ENCODE measurements at regions not wholly inside any gene's neighbourhood (a gene's known extent, or its start where the extent isn't known, plus 50 kb on each side); places are given as distances from the start of the nearest gene placed in this dataset.
"Not testable (repeated sequence)": the region's sequence is repeated elsewhere in the genome, so short reads cannot be mapped to it uniquely, and the experiment has no call there.

GRCh38 chrX:51148848-51149247 is 183.8 kb upstream of the NUDT10 start:
- DNase-seq (ENCODE audit: low read depth in 2 of 2) = no peak

GRCh38 chrX:51151734-51152133 is 180.9 kb upstream of the NUDT10 start:
- no peak for DNase-seq (ENCODE audit: low read depth in 2 of 2)

- no peak for DNase-seq (ENCODE audit: low read depth in 2 of 2)
Observed at GRCh38 chrX:51155157-51155556, 177.5 kb upstream of the NUDT10 start.

- no peak for DNase-seq (ENCODE audit: low read depth in 2 of 2)
Observed at GRCh38 chrX:51155566-51155965, 177.1 kb upstream of the NUDT10 start.

GRCh38 chrX:51158231-51158630 is 174.4 kb upstream of the NUDT10 start:
- DNase-seq (ENCODE audit: low read depth in 2 of 2) = no peak

GRCh38 chrX:51159378-51159777 is 173.2 kb upstream of the NUDT10 start:
- DNase-seq (ENCODE audit: low read depth in 2 of 2) = not testable (repeated sequence)

GRCh38 chrX:51163730-51164129 is 168.9 kb upstream of the NUDT10 start:
- DNase-seq (ENCODE audit: low read depth in 2 of 2) = no peak

GRCh38 chrX:51178356-51178900 is 154.2 kb upstream of the NUDT10 start:
- not testable (repeated sequence) for DNase-seq (ENCODE audit: low read depth in 2 of 2)

- DNase-seq (ENCODE audit: low read depth in 2 of 2) = not testable (repeated sequence)
Observed at GRCh38 chrX:51179805-51180204, 152.8 kb upstream of the NUDT10 start.

- DNase-seq (ENCODE audit: low read depth in 2 of 2) = no peak
Observed at GRCh38 chrX:51182545-51182944, 150.1 kb upstream of the NUDT10 start.

GRCh38 chrX:51192104-51192503 is 140.5 kb upstream of the NUDT10 start:
- no peak for DNase-seq (ENCODE audit: low read depth in 2 of 2)

GRCh38 chrX:51215266-51215665 is 117.4 kb upstream of the NUDT10 start:
- DNase-seq (ENCODE audit: low read depth in 2 of 2) = no peak

- no peak for DNase-seq (ENCODE audit: low read depth in 2 of 2)
Observed at GRCh38 chrX:51215856-51216255, 116.8 kb upstream of the NUDT10 start.

- DNase-seq (ENCODE audit: low read depth in 2 of 2) = no peak
Observed at GRCh38 chrX:51242212-51242611, 90.4 kb upstream of the NUDT10 start.

GRCh38 chrX:51257490-51257889 is 75.1 kb upstream of the NUDT10 start:
- DNase-seq (ENCODE audit: low read depth in 2 of 2) = no peak

- not testable (repeated sequence) for DNase-seq (ENCODE audit: low read depth in 2 of 2)
Observed at GRCh38 chrX:51262271-51262670, 70.4 kb upstream of the NUDT10 start.

GRCh38 chrX:51272638-51273037 is 60.0 kb upstream of the NUDT10 start:
- no peak for DNase-seq (ENCODE audit: low read depth in 2 of 2)

- no peak for DNase-seq (ENCODE audit: low read depth in 2 of 2)
Observed at GRCh38 chrX:51281758-51282318, 50.8 kb upstream of the NUDT10 start.
